ENCODE measurements at regions not wholly inside any gene's neighbourhood (a gene's known extent, or its start where the extent isn't known, plus 50 kb on each side); places are given as distances from the start of the nearest gene placed in this dataset.

DNA sequence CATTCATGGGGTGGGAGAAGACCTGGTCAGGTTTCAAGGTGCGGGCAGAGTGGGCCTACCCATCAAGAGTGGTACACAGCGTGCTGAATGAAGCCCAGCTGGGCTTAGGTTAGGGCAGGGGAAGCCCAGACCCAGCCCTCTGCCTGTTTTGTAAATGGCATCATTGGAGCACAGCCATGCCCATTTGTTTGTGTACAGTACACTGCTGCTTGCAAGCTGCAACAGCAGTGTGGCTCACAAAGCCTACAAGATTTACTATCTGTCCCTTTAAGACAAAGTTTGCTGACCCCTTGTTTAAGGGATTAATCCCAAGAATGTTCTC, 230.1 kb upstream of the TNRC6C start:
- TF ChIP-seq, protein P1, sequence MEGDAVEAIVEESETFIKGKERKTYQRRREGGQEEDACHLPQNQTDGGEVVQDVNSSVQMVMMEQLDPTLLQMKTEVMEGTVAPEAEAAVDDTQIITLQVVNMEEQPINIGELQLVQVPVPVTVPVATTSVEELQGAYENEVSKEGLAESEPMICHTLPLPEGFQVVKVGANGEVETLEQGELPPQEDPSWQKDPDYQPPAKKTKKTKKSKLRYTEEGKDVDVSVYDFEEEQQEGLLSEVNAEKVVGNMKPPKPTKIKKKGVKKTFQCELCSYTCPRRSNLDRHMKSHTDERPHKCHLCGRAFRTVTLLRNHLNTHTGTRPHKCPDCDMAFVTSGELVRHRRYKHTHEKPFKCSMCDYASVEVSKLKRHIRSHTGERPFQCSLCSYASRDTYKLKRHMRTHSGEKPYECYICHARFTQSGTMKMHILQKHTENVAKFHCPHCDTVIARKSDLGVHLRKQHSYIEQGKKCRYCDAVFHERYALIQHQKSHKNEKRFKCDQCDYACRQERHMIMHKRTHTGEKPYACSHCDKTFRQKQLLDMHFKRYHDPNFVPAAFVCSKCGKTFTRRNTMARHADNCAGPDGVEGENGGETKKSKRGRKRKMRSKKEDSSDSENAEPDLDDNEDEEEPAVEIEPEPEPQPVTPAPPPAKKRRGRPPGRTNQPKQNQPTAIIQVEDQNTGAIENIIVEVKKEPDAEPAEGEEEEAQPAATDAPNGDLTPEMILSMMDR (IDR thresholded peaks at IDR 0.05; ENCODE audit: insufficient read depth, low read length, poor library complexity, severe bottlenecking) = no peak
- TF ChIP-seq EZH2phosphoT487 (conservative IDR thresholded peaks at IDR 0.05; ENCODE audit: low read length) = no peak
